Inferior parietal cortex (tissue), 1 donor: ENCODE measurements at regions not wholly inside any gene's neighbourhood (a gene's known extent, or its start where the extent isn't known, plus 50 kb on each side); places are given as distances from the start of the nearest gene placed in this dataset.

Experiments
- DNase-seq: peaks from one replicate; pipeline ENCODE4 v3.0.0-alpha.2; 2016; ENCODE audit errors: extremely low spot score

DNA sequence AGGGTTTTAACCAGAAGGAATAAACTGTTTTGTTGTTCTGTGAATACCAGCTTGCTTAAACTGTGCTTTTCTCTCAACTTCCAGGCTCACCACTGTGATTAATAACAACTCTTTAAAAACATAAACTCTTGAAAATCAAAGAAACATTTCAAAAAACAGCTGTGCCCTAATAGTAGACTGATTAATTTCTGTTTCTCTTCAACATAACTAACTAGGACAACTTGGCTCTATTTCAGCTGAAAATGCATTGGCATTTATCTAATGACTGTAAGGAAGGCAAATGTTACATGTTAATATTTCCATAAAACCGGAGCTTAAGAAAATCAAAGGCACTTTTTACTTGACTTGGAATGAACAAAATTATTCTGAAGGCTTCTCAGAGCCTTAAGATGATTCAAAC, 656.1 kb upstream of the NEGR1 start:
- DNase-seq: no peak

DNA sequence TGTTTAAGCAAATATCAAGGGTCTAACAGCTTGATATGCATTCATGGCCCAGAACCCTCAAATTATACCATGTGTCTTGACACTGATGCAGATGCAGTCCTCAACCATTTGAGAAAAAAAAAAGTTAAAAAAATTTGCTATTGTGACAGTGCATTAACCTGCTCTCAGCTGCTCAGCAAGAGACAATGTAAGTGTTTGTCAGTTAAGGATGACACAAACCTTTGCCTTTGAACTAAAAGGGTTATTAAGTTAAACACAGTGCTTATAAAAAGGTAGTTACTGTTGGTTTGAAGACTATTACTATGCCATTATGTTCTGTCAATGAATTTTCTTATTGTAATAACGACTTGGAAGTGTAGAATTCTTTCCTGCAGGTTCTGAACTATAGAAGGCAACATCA, 655.6 kb upstream of the NEGR1 start:
- DNase-seq: no peak

DNA sequence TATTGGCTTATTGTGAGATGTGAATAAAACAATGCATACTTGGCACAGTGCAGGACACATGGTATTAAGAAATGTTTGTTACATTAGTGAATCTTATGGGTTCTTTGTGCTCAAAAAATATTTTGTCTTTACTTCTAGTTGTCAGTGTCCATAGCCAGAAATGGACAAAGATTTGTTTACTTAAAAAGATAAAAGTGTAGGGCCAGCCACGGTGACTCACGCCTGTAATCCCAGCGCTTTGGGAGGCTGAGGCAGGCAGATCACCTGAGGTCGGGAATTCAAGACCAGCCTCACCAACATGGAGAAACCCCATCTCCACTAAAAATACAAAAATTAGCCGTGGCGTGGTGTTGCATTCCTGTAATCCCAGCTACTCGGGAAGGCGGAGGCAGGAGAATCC, 654.6 kb upstream of the NEGR1 start:
- no peak for DNase-seq

DNA sequence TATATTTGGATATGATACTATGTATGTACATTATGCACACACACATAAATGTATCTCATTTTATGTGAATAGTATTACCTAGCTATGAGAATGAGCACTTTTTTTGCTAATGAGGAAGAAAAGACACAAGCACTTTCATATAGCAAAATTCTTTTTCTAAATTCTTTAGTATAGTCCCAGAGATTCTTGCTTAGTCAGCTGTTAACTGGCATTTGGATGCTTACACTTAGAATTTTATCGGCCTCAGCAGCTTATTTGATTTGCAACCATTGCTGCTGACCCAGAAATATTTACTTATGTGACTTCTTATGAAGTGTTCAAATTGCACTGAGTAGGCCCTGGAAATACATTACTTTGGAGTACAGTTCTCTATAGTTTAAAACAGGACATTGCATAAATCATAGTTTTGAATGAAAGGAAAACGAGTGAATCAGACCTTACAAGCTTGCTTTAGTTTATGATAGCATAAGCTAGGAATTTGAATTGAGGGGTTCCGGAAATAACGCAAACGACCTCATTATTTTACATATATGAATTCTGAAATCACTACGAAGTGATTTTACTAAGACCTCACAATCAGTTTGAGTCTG, 653.9 kb upstream of the NEGR1 start:
- DNase-seq: no peak

DNA sequence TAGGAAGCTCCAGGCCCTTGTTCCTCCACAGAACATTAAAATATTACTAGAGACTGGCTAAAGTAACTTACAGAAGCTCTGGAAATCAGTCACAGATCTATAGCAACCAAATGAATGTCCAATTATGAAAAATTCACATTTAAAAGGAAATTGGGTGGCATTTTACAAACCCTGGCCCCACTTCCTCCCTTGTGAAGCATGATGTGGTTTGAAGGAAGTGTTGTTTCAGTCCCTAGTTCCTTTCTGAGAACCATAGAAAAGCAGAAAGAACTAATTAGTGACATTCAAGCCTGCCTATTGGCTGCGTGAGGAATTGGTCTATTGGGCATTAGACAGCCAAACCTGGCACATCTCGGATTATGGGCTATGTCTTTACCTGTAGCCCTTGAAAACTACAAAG, 649.7 kb upstream of the NEGR1 start:
- no peak for DNase-seq

DNA sequence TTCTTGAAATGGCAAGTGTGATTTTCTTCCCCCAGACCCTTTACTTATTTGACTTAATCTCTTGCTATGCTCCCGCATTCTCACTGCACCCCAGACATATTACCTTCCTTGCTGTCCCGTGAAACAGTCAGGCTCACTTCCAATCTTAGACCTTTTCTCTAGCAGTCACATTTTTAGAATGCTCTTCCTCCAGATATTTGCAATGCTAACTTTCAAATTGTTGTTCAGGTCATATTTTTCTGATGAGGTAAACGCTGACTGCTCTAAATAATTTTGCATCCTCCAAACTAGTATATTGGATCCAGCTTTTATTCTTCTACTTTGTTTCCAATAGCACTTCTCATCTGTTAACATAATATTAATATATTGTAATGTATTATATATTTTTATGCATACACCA, 648.2 kb upstream of the NEGR1 start:
- no peak for DNase-seq

DNA sequence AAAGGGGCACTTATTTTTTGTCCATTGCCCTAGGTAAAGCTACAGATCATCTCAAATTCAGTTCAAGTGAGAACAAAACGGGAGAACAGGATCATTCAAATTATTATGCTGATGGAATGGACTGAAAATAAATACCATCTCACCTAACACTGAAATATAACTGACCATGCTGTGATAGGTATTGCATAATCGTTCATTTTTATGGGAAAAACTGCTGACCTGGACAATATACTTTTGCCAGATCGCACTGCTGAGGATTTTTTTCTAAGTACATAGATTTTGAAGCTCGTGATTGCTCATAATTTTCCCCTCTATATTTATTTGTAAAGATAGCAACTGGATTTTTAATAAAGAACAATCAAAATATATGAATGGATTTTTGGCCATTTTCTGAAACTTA, 636.6 kb upstream of the NEGR1 start:
- DNase-seq: no peak

DNA sequence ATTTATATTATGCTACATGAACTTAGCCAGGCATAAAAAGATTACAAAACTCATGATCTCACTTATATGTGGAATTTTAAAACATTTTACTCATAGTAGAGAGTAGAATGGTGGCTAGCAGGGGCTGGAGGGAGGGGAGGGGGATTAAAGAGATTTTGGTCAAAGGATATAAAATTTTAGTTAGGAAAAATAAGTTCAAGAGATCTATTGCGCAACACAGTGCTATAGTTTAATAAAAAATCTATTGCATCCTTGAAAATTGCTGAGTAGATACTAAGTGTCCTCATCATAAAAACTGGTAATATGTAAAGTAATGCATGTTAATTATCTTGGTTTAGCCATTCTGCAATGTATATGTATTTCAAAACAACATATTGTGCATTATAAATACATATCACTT, 635.6 kb upstream of the NEGR1 start:
- DNase-seq: no peak

DNA sequence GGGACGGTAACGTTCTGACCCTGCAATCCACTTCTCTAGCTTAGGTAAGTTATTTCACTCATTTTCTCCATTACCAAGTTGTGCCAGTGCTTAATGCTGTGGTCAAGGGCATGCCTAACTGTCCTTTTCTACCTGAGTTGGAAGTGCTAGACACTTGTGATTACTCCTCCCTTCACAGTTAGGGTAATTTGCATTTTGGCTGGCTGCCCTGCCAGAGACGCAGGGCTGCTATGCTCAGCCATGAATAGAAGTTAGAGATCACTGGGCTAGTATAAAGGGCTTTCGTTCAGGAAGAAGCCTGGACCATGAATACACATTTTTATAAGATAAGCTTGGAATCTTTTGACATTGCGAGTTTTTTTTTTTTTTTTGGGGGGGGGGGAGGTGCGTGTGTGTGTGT, 633.2 kb upstream of the NEGR1 start:
- no peak for DNase-seq

DNA sequence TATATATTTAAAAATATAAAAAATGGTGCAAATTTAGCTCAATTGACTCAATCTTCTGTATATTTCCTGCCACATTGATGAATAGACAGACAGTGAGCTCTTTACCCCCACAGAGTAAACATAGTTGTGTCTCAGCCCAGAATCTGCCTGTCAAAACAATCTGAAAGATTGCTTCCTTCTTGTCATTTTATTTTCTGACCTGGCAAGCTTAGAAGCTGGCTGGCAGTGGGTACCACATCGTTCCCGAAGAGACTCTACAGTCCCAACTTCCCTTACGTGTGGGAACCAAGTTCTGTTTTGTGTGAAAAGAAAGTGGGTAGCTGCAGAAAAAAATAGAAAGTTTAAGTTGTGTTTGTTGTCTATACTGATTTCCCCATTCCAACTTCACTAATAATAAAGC, 629.3 kb upstream of the NEGR1 start:
- DNase-seq: no peak

DNA sequence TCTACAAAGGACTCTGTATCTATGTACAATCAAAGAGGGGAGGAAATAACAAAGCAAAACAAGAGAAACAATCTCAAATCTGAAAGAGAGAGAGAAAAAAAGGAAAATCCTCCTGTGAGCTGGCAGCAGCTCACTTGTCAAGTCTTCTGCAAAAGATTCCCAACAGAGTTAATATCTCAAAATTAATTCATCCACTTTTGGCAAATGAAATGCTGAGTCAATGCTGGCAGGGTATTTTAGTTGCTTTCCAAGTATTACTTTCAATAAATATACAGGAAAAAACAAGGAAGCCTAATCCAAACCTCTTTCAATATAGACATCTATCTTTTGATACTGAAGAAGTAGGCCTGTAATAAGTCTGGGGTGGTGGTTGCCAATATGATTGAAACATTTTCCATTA, 613.9 kb upstream of the NEGR1 start:
- DNase-seq: no peak

DNA sequence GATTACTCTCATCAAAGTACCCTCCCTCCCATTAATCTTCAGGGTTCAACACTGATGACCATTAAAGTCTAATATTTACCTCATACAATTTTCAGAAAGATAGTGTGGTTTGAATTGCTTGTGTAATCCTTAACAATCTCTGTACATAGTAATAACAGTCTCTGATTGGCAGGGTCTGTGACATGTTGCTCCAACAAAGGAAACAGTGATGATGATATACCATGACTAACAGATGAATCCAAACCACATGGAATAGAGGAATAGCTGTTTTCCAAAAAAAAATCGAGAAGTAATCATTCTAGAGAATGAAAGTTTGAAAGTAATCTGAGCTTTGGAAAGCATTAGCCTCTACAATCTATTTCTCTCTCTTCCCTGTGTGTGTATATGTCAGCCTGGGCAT, 610.1 kb upstream of the NEGR1 start:
- DNase-seq: no peak

DNA sequence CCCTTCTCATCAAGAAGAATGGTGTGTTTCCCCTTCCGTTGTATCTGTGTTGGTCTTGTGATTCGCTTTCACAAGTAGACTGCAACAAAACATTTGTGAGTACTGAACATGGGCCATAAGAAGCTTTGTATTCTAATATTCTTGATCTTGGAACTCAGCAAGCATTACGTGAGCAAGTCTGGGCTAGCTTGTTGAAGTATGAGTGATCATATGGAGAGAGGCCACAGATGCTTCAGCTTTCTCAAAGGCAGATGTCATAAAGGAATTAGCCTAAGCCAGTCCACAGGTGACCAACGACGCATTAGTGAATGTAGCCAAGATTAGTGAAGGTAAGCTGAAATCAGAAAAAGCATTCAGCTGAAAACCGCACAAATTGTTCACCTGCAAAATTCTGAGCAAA, 609.6 kb upstream of the NEGR1 start:
- no peak for DNase-seq

DNA sequence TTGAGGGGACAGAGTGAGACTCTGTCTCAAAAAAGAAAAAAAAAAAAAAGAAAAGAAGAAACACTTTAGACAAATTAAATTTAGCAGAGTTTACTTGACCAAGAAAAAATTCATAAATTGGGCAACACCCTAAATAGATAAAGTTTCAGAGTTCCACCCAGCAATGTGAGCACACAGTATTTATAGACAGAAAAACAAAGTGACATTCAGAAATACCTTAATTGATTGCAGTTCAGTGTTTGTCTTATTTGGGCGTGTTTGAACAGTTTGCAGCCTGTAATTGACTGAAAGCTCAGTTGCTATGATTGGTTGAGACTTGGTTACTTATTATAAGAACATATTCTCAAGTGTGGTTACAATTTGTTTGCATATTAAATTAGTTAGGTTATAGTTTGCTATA, 603.5 kb upstream of the NEGR1 start:
- no peak for DNase-seq

DNA sequence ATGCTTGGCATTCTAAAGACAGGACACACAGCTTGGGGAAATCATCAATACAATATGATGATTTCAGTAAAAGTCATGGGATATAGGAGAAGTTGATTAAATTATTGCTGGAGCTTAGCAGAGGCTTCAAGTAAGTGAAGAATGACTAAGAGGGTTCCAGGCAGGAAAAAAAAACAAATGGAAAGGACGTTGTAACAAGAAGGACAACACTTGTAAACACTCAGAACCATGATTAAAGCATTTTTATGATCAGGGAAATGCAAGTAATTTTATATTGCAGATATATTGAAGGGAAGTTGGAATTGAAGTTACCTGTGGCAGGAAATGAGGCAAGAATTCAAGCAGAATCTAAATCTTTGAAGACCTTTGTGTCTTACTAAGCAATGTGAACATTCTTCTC, 602.7 kb upstream of the NEGR1 start:
- no peak for DNase-seq

DNA sequence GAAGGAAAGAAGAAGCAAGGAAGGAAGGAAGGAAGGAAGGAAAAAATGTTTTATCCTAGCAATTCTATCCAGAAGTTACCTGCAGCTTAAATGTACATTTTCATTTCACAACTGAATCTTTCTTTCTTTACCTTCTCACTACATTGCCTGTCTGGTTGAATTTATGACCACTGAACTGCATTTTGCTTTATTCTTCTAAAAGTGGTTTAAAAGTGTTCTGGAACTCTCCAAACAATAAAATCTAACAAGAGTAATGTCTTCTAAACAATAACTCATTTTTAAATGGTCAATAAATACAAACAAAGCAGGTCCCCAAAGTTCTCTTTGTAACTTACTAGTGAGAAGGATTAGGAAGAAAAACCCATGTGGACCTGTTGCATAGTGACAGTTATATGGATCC, 587.5 kb upstream of the NEGR1 start:
- no peak for DNase-seq

DNA sequence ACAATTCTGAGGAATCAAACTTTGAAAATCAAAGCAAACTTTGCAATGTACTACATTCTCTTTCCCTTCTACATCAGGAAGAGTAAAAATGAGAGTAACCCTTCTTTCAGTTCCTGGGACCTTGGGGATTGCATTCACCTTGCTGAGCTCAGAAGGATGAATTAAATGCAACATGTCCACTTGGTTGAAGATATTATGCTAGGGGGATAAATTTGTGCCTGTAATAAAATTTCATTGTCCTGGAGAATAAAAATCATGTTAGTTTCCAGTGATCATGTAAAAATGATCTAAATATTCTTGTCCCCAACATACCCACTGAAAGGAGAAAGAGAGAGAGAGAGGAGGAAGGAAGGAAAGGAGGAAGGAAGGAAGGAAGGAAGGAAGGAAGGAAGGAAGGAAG, 587.1 kb upstream of the NEGR1 start:
- DNase-seq: no peak

DNA sequence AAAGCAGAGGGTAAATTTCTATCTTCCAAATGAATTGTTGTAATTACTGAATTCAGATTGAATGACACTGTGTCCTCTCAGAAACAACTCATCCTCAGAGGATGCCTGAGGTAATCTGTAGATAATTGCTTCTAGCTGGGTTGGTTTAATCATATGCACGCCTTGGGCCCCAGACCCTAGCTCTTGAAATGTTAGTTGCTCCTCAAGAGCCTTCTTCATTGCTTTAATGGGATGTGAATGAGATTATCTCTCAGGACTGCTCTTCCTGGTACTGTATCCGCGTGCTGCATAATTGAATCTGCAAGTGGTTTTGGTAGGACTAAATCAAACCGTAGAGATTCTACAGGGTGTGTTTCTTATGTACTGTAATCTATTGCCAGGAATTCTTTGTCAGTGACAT, 569.3 kb upstream of the NEGR1 start:
- DNase-seq: no peak

DNA sequence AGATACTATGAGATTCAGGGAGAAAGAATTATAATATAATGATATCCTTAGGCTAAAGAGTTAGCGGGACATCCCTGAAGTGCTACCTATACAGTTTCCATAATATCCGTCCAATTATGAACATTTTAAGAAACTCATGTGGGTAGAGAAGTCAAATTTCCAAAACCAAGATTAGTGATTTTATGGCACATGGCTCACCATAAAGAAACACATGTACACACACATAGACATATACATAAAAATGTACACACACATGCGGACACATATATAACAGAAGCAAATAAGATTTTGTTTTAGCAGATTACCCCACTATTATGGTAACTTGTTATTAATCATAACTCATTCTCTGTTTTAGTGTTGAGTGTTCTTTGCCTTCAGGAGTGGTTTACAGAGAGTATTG, 566.7 kb upstream of the NEGR1 start:
- DNase-seq: no peak

DNA sequence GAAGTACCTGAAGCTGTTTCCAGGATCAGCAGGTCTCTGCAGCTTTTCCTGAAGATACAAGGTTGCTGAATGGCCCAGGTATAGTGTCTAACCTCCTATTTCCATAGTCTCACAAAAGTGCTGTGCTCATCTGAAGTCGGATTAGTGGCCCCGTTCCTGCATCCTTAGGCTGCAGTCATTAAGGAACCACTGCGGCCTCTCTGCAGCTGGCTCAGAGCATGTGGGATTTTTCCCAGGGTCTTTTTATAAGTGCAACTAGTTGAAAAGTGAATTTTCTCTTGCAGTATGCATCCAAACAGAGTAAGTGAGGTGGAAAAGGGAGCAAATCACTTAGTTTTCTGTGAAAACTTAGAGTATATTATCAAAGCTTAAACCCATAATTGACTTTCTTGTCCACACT, 565.3 kb upstream of the NEGR1 start:
- no peak for DNase-seq

DNA sequence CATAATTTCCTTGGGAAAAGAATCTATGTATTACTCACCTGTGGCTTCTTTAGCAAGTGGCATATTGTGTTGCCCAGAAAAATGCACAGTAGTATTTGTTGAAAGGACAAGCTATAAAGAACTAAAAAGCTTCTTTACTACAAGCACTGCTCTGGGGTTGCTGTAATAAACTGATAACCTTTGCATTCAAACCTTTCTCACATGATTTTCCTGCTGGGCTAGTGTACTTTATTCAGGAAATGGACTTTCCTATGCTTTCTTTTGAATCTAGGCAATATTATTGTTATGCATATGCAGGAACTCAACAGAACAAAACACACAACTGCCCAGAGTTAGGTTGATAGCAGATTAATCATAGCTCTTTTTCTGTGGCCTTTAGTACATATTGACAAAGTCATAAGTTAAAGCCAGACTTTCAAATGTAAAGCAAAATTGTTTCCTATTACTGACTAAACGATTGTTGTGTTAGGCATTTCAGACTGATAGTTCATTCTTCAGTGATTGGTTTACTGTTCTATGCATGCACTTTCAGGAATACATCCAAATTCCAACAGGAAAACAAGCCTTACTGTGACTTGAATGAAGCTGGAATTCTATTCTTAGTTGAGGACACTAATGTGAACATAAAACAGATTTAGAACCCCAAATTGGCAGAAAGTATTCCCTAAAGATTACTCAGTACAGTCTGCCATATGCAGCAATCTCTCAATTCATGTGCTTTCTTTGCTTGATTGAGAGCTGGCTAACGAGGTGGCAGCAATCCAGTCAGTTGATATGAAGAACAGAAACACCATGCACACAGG, 564.3 kb upstream of the NEGR1 start:
- peak; percentile 22 for DNase-seq

DNA sequence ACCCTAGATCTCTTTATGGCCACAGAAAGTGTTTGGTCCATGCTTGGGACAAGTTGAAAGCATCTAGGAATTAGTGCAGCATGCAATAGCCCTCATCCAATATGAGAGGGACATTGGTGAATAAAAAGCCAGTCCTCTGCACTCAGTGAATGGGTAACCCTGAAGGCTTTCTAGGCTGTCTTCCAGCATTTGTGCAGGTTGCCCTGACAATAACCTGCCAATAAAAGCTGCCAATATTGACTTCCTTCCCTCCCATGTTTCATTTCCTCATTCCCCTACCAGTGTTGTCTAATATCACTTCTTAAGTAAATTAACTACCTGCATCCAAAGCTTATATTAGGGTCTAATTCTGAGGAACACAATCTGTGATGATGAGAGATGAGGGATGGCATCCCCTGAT, 563.6 kb upstream of the NEGR1 start:
- no peak for DNase-seq

DNA sequence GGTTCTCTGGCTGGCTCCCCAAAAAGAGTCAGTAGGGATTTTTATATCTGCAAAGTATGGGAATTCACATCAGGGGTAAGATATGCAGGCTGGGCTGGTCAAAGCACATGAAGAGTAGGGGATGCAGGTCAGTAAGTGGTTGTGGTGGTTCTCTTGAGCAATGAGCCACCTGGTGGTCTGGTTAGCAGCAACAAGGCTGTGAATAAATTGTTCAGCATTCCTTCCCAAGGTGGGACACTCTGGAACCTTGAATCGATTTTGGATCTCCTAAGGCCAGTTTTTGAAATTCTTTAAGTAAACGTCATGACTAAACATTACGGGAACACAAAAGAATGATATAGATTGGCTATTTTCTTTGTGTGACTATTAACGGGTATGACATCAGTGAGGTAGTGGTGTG, 563.0 kb upstream of the NEGR1 start:
- no peak for DNase-seq

DNA sequence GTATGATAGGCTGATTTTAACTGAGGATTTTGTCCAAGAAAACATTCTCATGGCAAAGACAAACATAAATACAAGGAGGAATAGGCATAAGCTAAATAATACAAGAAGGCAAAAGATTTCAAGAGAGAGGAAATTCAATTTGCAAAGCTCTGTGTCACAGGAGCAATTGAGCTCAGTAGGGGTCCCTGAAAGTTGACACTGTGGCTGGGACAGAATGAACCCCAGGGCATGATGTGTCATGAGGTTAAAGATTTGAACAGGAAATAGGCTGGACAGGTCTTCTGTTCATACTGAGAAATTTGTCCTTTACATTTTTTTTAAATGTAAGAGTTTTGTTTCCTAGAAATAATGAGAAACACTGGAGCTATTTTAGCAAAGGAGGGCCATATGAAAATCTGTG, 555.4 kb upstream of the NEGR1 start:
- no peak for DNase-seq
